ENCODE measurements at regions not wholly inside any gene's neighbourhood (a gene's known extent, or its start where the extent isn't known, plus 50 kb on each side); places are given as distances from the start of the nearest gene placed in this dataset.

DNA sequence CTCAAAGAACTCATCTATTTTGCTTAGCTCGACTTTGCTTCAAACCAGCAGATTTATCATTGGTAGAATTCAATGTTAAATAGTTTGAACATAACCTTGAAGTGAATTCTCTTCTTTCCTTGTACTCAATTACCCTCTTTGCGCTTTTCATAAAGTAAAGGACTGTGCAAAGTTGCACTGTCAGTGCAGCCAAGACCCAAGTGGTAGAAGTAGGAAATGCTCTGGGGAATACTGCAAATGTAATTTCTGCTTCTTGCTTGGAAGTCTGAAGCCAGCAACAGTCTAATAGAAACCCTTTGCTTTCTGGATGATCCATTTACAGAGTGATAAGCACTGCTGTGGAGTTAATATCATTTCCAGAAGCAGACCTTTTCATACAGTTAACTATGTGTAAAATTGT lies 936.7 kb upstream of the TMPRSS15 start:
- DNase-seq (ENCODE audit: extremely low spot score): no peak
- CTCF ChIA-PET: no interaction called here
- POLR2A ChIA-PET: no interaction called here
- no peak for TF ChIP-seq TARDBP (IDR thresholded peaks at IDR 0.05)
- no peak for TF ChIP-seq SUZ12 (IDR thresholded peaks at IDR 0.05)
- TF ChIP-seq LEF1 (IDR thresholded peaks at IDR 0.05; ENCODE audit: borderline replicate concordance): no peak
- TF ChIP-seq L3MBTL2 (conservative IDR thresholded peaks at IDR 0.05): no peak
- no peak for TF ChIP-seq FOXA1 (IDR thresholded peaks at IDR 0.05)
- TF ChIP-seq FOXK2 (IDR thresholded peaks at IDR 0.05): no peak
- no peak for TF ChIP-seq CTBP1 (IDR thresholded peaks at IDR 0.05; ENCODE audit: borderline replicate concordance)
- TF ChIP-seq SP1 (IDR thresholded peaks at IDR 0.05): no peak
- no peak for TF ChIP-seq ARNT (IDR thresholded peaks at IDR 0.05)
- TF ChIP-seq, protein P1, sequence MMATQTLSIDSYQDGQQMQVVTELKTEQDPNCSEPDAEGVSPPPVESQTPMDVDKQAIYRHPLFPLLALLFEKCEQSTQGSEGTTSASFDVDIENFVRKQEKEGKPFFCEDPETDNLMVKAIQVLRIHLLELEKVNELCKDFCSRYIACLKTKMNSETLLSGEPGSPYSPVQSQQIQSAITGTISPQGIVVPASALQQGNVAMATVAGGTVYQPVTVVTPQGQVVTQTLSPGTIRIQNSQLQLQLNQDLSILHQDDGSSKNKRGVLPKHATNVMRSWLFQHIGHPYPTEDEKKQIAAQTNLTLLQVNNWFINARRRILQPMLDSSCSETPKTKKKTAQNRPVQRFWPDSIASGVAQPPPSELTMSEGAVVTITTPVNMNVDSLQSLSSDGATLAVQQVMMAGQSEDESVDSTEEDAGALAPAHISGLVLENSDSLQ (IDR thresholded peaks at IDR 0.05): no peak
- no peak for TF ChIP-seq HDGF (IDR thresholded peaks at IDR 0.05; ENCODE audit: borderline replicate concordance)
- no peak for TF ChIP-seq NFRKB (IDR thresholded peaks at IDR 0.05)
- no peak for TF ChIP-seq ELF4 (IDR thresholded peaks at IDR 0.05)
- TF ChIP-seq ZNF384 (IDR thresholded peaks at IDR 0.05): no peak
- no peak for TF ChIP-seq BHLHE40 (IDR thresholded peaks at IDR 0.05; ENCODE audit: borderline replicate concordance)
- TF ChIP-seq FOXM1 (IDR thresholded peaks at IDR 0.05; ENCODE audit: borderline replicate concordance): no peak

DNA sequence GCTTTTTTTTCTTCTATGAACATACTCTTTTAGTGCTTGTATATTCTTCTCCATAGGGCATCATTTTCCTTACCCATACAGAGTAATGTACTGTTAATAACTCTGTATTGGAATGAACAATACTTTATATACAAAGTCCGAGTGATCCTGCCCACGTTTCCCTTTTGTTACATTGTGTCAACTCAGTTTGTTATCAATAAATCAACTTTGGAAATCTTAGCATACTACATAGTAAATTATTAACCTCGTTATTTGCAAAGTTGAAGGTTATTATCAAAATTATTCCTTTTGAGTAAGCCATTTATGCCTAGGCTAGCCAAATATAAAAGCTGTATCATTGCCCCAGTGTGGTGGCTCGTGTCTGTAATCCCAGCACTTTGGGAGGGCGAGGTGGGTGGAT lies 937.4 kb upstream of the TMPRSS15 start:
- no peak for DNase-seq (ENCODE audit: extremely low spot score)
- TF ChIP-seq ELF4 (IDR thresholded peaks at IDR 0.05): no peak
- TF ChIP-seq, protein P1 (IDR thresholded peaks at IDR 0.05): no peak
- ChIA-PET CTCF (no interaction called here), POLR2A (no interaction called here)

DNA sequence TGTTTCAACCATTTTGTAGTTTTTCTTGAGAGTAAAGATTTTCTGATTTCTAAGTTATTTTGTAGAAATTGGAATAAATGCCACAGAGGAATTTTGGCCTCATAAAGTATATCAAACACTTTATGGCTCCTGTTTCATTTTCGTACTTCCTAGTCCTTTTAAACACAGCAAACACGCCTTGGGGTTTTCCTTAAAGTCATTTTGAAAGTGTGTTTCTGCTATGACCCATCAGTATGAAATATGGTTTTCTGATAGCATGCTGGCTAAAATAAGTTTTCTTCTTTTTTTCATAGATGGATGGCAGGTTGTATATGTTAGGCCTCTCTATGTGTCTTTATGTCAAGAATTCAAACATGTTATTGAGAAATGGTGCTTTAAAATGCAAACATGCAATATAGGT lies 940.1 kb upstream of the TMPRSS15 start:
- ChIA-PET CTCF (no interaction called here), POLR2A (no interaction called here)

DNA sequence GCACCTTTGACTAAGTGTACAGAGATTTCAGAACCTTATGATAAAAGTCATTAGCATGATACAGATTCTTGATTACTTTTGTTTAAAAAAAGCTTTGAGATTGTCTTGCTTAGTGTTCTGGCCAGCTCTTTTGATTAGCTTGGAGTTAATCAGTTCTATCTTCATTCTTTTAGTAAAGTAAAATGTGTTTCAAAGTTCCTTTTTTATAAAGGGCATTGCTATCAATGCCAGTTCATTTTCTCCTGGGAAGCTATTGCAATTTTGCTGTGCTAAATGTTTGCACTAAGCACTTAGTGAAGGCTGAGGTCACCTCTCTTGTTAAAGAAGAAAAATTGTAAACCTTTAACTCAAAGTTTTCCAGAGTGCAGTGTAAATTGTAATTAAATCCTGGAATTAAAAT lies 946.7 kb upstream of the TMPRSS15 start:
- ChIA-PET CTCF (no interaction called here), POLR2A (no interaction called here)
- no peak for DNase-seq (ENCODE audit: extremely low spot score)
- TF ChIP-seq LEF1 (IDR thresholded peaks at IDR 0.05; ENCODE audit: borderline replicate concordance): no peak

More for the DNA sequence above, 940.1 kb upstream of the TMPRSS15 start:
- TF ChIP-seq BHLHE40 (IDR thresholded peaks at IDR 0.05; ENCODE audit: borderline replicate concordance): no peak
- no peak for TF ChIP-seq FOXK2 (IDR thresholded peaks at IDR 0.05)
- no peak for TF ChIP-seq ZNF384 (IDR thresholded peaks at IDR 0.05)
- TF ChIP-seq TARDBP (IDR thresholded peaks at IDR 0.05): no peak
- TF ChIP-seq SP1 (IDR thresholded peaks at IDR 0.05): no peak
- TF ChIP-seq, protein P1 (IDR thresholded peaks at IDR 0.05): no peak
- TF ChIP-seq L3MBTL2 (conservative IDR thresholded peaks at IDR 0.05): no peak
- TF ChIP-seq FOXA1 (IDR thresholded peaks at IDR 0.05): no peak
- no peak for TF ChIP-seq NFRKB (IDR thresholded peaks at IDR 0.05)
- TF ChIP-seq HDGF (IDR thresholded peaks at IDR 0.05; ENCODE audit: borderline replicate concordance): no peak
- TF ChIP-seq SUZ12 (IDR thresholded peaks at IDR 0.05): no peak
- TF ChIP-seq CTBP1 (IDR thresholded peaks at IDR 0.05; ENCODE audit: borderline replicate concordance): no peak
- TF ChIP-seq ELF4 (IDR thresholded peaks at IDR 0.05): no peak
- TF ChIP-seq FOXM1 (IDR thresholded peaks at IDR 0.05; ENCODE audit: borderline replicate concordance): no peak
- TF ChIP-seq LEF1 (IDR thresholded peaks at IDR 0.05; ENCODE audit: borderline replicate concordance): no peak
- no peak for TF ChIP-seq ARNT (IDR thresholded peaks at IDR 0.05)
- no peak for DNase-seq (ENCODE audit: extremely low spot score)

DNA sequence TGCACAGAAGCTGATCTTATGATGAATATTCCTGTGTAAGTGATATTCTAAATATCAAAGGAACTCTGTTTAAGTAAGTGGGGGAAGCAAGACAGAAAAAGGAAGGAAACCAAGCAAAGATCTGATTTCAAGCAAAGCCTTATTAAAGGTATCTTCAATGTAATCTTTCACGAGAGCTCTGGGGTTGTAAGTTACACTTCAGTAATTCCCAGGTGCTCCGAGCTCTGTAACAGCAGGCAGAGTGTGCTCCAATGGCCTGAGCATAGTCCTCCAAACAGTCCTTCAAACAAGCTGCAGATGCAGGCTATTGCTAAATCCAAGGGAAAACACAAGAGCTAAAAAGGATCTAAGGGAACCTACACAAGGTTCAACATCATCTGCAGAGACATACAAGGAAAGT lies 949.7 kb upstream of the TMPRSS15 start:
- no peak for TF ChIP-seq CTBP1 (IDR thresholded peaks at IDR 0.05; ENCODE audit: borderline replicate concordance)
- TF ChIP-seq NFRKB (IDR thresholded peaks at IDR 0.05): no peak
- no peak for TF ChIP-seq SUZ12 (IDR thresholded peaks at IDR 0.05)
- no peak for TF ChIP-seq L3MBTL2 (conservative IDR thresholded peaks at IDR 0.05)
- no peak for TF ChIP-seq SP1 (IDR thresholded peaks at IDR 0.05)
- POLR2A ChIA-PET: no interaction called here
- no peak for DNase-seq (ENCODE audit: extremely low spot score)
- CTCF ChIA-PET: no interaction called here

DNA sequence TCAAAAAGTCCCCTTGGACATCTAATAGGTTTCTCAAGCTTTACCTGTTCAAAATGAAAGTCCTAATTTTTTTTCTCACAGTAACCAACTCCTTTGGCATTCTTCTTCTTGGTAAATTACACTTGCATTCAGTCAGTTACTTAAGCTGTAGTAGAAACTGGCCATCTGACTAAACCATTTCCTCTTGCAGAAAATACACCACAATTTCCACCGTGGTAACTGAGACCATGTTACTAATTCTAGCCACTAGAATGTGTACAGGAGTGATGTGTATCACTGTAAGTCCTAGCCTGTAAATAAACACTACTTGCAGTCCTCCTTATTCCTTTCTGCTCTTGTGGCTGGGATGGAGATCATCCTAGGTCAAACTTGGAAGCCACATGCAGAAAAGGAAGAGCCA lies 965.4 kb upstream of the TMPRSS15 start:
- TF ChIP-seq FOXA1 (IDR thresholded peaks at IDR 0.05): no peak
- TF ChIP-seq, protein P1 (IDR thresholded peaks at IDR 0.05): no peak
- no peak for TF ChIP-seq ARNT (IDR thresholded peaks at IDR 0.05)
- no peak for TF ChIP-seq TARDBP (IDR thresholded peaks at IDR 0.05)
- no peak for TF ChIP-seq CTBP1 (IDR thresholded peaks at IDR 0.05; ENCODE audit: borderline replicate concordance)
- TF ChIP-seq NFRKB (IDR thresholded peaks at IDR 0.05): no peak
- no peak for TF ChIP-seq BHLHE40 (IDR thresholded peaks at IDR 0.05; ENCODE audit: borderline replicate concordance)
- ChIA-PET POLR2A (no interaction called here), CTCF (no interaction called here)
- DNase-seq (ENCODE audit: extremely low spot score): no peak

DNA sequence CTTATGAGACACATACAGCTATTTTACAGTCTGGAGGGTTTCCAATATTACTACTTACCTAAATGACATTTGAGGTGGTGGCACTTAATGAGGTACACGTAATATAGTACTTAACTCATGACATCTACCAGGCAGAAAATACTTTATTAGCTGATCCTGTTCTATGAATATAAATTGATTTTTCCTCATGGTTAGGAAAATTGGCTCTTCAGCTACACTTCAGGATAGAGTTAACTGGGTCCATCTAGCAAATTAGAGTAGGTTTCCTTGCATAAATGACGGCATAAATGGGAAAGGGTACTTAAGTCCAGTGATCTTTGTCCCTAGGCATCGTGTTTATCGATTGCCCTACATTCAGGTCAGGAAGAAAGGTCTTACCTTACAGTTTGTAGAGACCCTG lies 988.8 kb upstream of the TMPRSS15 start:
- ChIA-PET POLR2A (no interaction called here), CTCF (no interaction called here)

More for the DNA sequence above, 988.8 kb upstream of the TMPRSS15 start:
- no peak for DNase-seq (ENCODE audit: extremely low spot score)
- TF ChIP-seq ZNF384 (IDR thresholded peaks at IDR 0.05): no peak
- no peak for TF ChIP-seq FOXM1 (IDR thresholded peaks at IDR 0.05; ENCODE audit: borderline replicate concordance)
- no peak for TF ChIP-seq NFRKB (IDR thresholded peaks at IDR 0.05)
- no peak for TF ChIP-seq SUZ12 (IDR thresholded peaks at IDR 0.05)
- no peak for TF ChIP-seq BHLHE40 (IDR thresholded peaks at IDR 0.05; ENCODE audit: borderline replicate concordance)
- no peak for TF ChIP-seq FOXK2 (IDR thresholded peaks at IDR 0.05)
- TF ChIP-seq ELF4 (IDR thresholded peaks at IDR 0.05): no peak
- no peak for TF ChIP-seq TARDBP (IDR thresholded peaks at IDR 0.05)

All from HEK293T (cell line).